Stimulated activated CD8-positive, alpha-beta memory T cell treated with anti-CD3 and anti-CD28 coated beads, Interleukin-4, amount 100 ng/mL, for 48 hours (primary cell): ENCODE measurements at regions not wholly inside any gene's neighbourhood (a gene's known extent, or its start where the extent isn't known, plus 50 kb on each side); places are given as distances from the start of the nearest gene placed in this dataset.

Experiments
- DNase-seq: peaks from one replicate; pipeline ENCODE4 v3.0.0-alpha.2; 2020

- DNase-seq: no peak
Observed at GRCh38 chr2:19675856-19676460, 225.8 kb downstream of the TTC32 start.

- DNase-seq: no peak
Observed at GRCh38 chr2:19675003-19675629, 226.7 kb downstream of the TTC32 start.

- no peak for DNase-seq
Observed at GRCh38 chr2:19674051-19675002, 227.5 kb downstream of the TTC32 start.

GRCh38 chr2:19673213-19673791 is 228.5 kb downstream of the TTC32 start:
- no peak for DNase-seq

GRCh38 chr2:19671916-19672315 is 229.9 kb downstream of the TTC32 start:
- DNase-seq: no peak

GRCh38 chr2:19671311-19671710 is 230.5 kb downstream of the TTC32 start:
- no peak for DNase-seq

GRCh38 chr2:19670303-19670702 is 231.5 kb downstream of the TTC32 start:
- no peak for DNase-seq

GRCh38 chr2:19669559-19669958 is 232.2 kb downstream of the TTC32 start:
- no peak for DNase-seq

- DNase-seq: no peak
Observed at GRCh38 chr2:19669126-19669525, 232.7 kb downstream of the TTC32 start.

- DNase-seq: no peak
Observed at GRCh38 chr2:19667536-19667949, 234.2 kb downstream of the TTC32 start.

GRCh38 chr2:19667085-19667484 is 234.7 kb downstream of the TTC32 start:
- DNase-seq: no peak

GRCh38 chr2:19664646-19665045 is 237.1 kb downstream of the TTC32 start:
- no peak for DNase-seq

- DNase-seq: no peak
Observed at GRCh38 chr2:19659024-19659792, 242.6 kb downstream of the TTC32 start.

- no peak for DNase-seq
Observed at GRCh38 chr2:19656011-19656410, 245.8 kb downstream of the TTC32 start.

GRCh38 chr2:19654310-19655090 is 247.3 kb downstream of the TTC32 start:
- no peak for DNase-seq

GRCh38 chr2:19653509-19653908 is 248.3 kb downstream of the TTC32 start:
- no peak for DNase-seq

- no peak for DNase-seq
Observed at GRCh38 chr2:19652811-19653210, 249.0 kb downstream of the TTC32 start.

- no peak for DNase-seq
Observed at GRCh38 chr2:19651466-19651865, 250.3 kb downstream of the TTC32 start.

GRCh38 chr2:19649785-19650380 is 251.9 kb downstream of the TTC32 start:
- no peak for DNase-seq

- DNase-seq: no peak
Observed at GRCh38 chr2:19649142-19649541, 252.6 kb downstream of the TTC32 start.

GRCh38 chr2:19648583-19648982 is 253.2 kb downstream of the TTC32 start:
- no peak for DNase-seq
